ENCODE measurements at regions not wholly inside any gene's neighbourhood (a gene's known extent, or its start where the extent isn't known, plus 50 kb on each side); places are given as distances from the start of the nearest gene placed in this dataset.

- DNase-seq (ENCODE audit: extremely low read depth in 1 of 4, low spot score in 3 of 4) (no peak), ATAC-seq (no peak), FAIRE-seq (no peak)
- Histone ChIP-seq H3K27ac (ENCODE audit: extremely low read depth, low read depth, low read length) (no peak overlapping the region), H3K9ac (ENCODE audit: insufficient read depth in 1 of 2, low read depth in 2 of 2, low read length in 2 of 2) (no peak overlapping the region), H3K4me1 (replicated peaks in 1 of 2; ENCODE audit: control insufficient read depth in 2 of 2, insufficient read depth in 2 of 2, low read length in 2 of 2) (no peaks in the 10 kb centered on the region), H3K79me2 (ENCODE audit: control insufficient read depth, insufficient read depth, low read length) (no peaks in the 10 kb centered on the region), H3K9me1 (ENCODE audit: control insufficient read depth, insufficient read depth, low read length) (no peaks in the 10 kb centered on the region), H3K9me3 (replicated peaks; ENCODE audit: control insufficient read depth, insufficient read depth, low read depth, low read length) (no peaks in the 10 kb centered on the region), H3K4me2 (ENCODE audit: insufficient read depth, low read length) (no peak overlapping the region), H2AFZ (ENCODE audit: low read depth, low read length) (no peak overlapping the region), H3K27me3 (ENCODE audit: control insufficient read depth in 2 of 2, insufficient read depth in 2 of 2, low read length in 2 of 2) (no peaks in the 10 kb centered on the region), H3K4me3 (no peak overlapping the region), H3K36me3 (ENCODE audit: control insufficient read depth, insufficient read depth, low read length) (no peaks in the 10 kb centered on the region), H4K20me1 (replicated peaks; ENCODE audit: control insufficient read depth, insufficient read depth, low read length) (no peaks in the 10 kb centered on the region)
- TF ChIP-seq ARID3B (CRISPR knock-in tag; IDR thresholded peaks at IDR 0.05; ENCODE audit: borderline replicate concordance) (no peak), POLR2B (IDR thresholded peaks at IDR 0.05; ENCODE audit: low read depth, partially characterized antibody) (no peak), POLR3G (IDR thresholded peaks at IDR 0.05; ENCODE audit: extremely low read depth, insufficient read length, insufficient replicate concordance) (no peak), ZBTB34 (CRISPR knock-in tag; IDR thresholded peaks at IDR 0.05) (no peak), EWSR1 (IDR thresholded peaks at IDR 0.05; ENCODE audit: borderline replicate concordance, low read depth, partially characterized antibody) (no peak), CREM (IDR thresholded peaks at IDR 0.05; ENCODE audit: low read depth) (no peak), RHOXF2B (CRISPR knock-in tag; conservative IDR thresholded peaks at IDR 0.05) (no peak), ETV1 (tag; conservative IDR thresholded peaks at IDR 0.05; ENCODE audit: low read depth) (no peak), NFRKB (IDR thresholded peaks at IDR 0.05; ENCODE audit: low read depth) (no peak), ZNF785 (CRISPR knock-in tag; IDR thresholded peaks at IDR 0.05) (no peak), ZNF707 (CRISPR knock-in tag; conservative IDR thresholded peaks at IDR 0.05) (no peak), ZNF184 (CRISPR knock-in tag; IDR thresholded peaks at IDR 0.05) (no peak), ZNF655 (CRISPR knock-in tag; IDR thresholded peaks at IDR 0.05) (no peak), ILK (tag; IDR thresholded peaks at IDR 0.05; ENCODE audit: borderline replicate concordance, low read depth) (no peak), TAL1 (IDR thresholded peaks at IDR 0.05) (no peak), NR2C1 (IDR thresholded peaks at IDR 0.05) (no peak), NR2C1 (tag; IDR thresholded peaks at IDR 0.05) (no peak)
- TF ChIP-seq, protein P1, sequence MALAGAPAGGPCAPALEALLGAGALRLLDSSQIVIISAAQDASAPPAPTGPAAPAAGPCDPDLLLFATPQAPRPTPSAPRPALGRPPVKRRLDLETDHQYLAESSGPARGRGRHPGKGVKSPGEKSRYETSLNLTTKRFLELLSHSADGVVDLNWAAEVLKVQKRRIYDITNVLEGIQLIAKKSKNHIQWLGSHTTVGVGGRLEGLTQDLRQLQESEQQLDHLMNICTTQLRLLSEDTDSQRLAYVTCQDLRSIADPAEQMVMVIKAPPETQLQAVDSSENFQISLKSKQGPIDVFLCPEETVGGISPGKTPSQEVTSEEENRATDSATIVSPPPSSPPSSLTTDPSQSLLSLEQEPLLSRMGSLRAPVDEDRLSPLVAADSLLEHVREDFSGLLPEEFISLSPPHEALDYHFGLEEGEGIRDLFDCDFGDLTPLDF (CRISPR knock-in tag; IDR thresholded peaks at IDR 0.05): no peak
- intact Hi-C loops (cut with micrococcal nuclease) (no loop called here), in situ Hi-C loops (cut with MboI) (no loop called here)
- ChIA-PET CTCF (ENCODE audit: low intra/inter-chr PET ratio) (no interaction called here), POLR2A (no interaction called here)
- no TSS peak for BruUV-seq (replicated peaks)
These were observed 865.4 kb upstream of the NXPH2 start for GRCh38 chr2:139645617-139646016.
